A673 (cell line): ENCODE measurements at regions not wholly inside any gene's neighbourhood (a gene's known extent, or its start where the extent isn't known, plus 50 kb on each side); places are given as distances from the start of the nearest gene placed in this dataset.

Source experiments
- BruUV-seq: library from RNA; stranded (reverse); fragments of 400-500 nt; replicated peaks from 2 replicates; lab custom pipeline; 2021; lab: Mats Ljungman, UMichigan
- CTCF ChIA-PET: fragments of 300-600 bp; sonication (Branson Sonifier 250); formaldehyde crosslinking; loops from one replicate; lab custom pipeline; 2022; ENCODE audit warnings: antibody characterized with exemption; lab: Charles Lee
- POLR2A ChIA-PET: fragments of 300-600 bp; sonication (Branson Sonifier 250); formaldehyde crosslinking; loops from one replicate; lab custom pipeline; 2022; ENCODE audit warnings: antibody characterized with exemption; ENCODE audit not compliant: low non-redundant PET; lab: Charles Lee
- DNase-seq: peaks from one replicate; pipeline ENCODE4 v3.0.0-alpha.2; 2015; ENCODE audit warnings: low spot score
- H3K27ac ChIP-seq: fragments of 200-600 bp; sonication (generic); 2 replicates; pipeline ENCODE4 v1.5.1; 2016; ENCODE audit warnings: mixed run types, low read depth, mild to moderate bottlenecking, mixed read lengths, antibody characterized with exemption, low read length; ENCODE audit not compliant: poor library complexity, severe bottlenecking
- H3K27me3 ChIP-seq: fragments of 200-600 bp; sonication (generic); replicated peaks from 2 replicates; pipeline ENCODE4 v1.6.1; 2017; ENCODE audit warnings: mixed run types, low read depth, mild to moderate bottlenecking, mixed read lengths, antibody characterized with exemption, low read length; ENCODE audit not compliant: insufficient read depth, poor library complexity
- H3K36me3 ChIP-seq: fragments of 200-600 bp; sonication (generic); 2 replicates; pipeline ENCODE4 v1.6.1; 2016; ENCODE audit warnings: mixed run types, mild to moderate bottlenecking, mixed read lengths, antibody characterized with exemption, low read length; ENCODE audit not compliant: insufficient read depth, poor library complexity, severe bottlenecking
- H3K4me1 ChIP-seq: fragments of 200-600 bp; sonication (generic); 2 replicates; pipeline ENCODE4 v1.6.1; 2017; ENCODE audit warnings: mixed run types, mild to moderate bottlenecking, mixed read lengths, antibody characterized with exemption, low read length; ENCODE audit not compliant: insufficient read depth, poor library complexity, severe bottlenecking
- H3K4me3 ChIP-seq: fragments of 200-600 bp; sonication (generic); 2 replicates; pipeline ENCODE4 v1.5.1; 2016; ENCODE audit warnings: low read depth, mixed run types, mild to moderate bottlenecking, mixed read lengths, low read length; ENCODE audit not compliant: poor library complexity, severe bottlenecking
- H3K9me3 ChIP-seq: fragments of 200-600 bp; sonication (generic); 2 replicates; pipeline ENCODE4 v1.6.1; 2016; ENCODE audit warnings: mixed run types, low read depth, mild to moderate bottlenecking, mixed read lengths, antibody characterized with exemption, low read length; ENCODE audit not compliant: poor library complexity, severe bottlenecking
- EZH2 ChIP-seq: fragments of 200-600 bp; sonication (generic); IDR thresholded peaks from 2 replicates; pipeline ENCODE4 v1.6.1; 2017; ENCODE audit warnings: borderline replicate concordance, low read depth, mild to moderate bottlenecking, mixed read lengths, antibody characterized with exemption, low read length; ENCODE audit not compliant: poor library complexity, severe bottlenecking
- intact Hi-C: fragments of 100-400 bp; cut with micrococcal nuclease; formaldehyde crosslinking; loops from one replicate; pipeline ENCODE4 v1.10.0; 2022; ENCODE audit not compliant: unreplicated experiment
- TF ChIP-seq, protein P1 (sequence below): fragments of 300-800, 200-600 bp; sonication (generic); conservative IDR thresholded peaks from 2 replicates; pipeline ENCODE4 v1.5.1; 2017; ENCODE audit warnings: low read depth, mild to moderate bottlenecking, antibody characterized with exemption, low read length, moderate library complexity, mixed read lengths

DNA sequence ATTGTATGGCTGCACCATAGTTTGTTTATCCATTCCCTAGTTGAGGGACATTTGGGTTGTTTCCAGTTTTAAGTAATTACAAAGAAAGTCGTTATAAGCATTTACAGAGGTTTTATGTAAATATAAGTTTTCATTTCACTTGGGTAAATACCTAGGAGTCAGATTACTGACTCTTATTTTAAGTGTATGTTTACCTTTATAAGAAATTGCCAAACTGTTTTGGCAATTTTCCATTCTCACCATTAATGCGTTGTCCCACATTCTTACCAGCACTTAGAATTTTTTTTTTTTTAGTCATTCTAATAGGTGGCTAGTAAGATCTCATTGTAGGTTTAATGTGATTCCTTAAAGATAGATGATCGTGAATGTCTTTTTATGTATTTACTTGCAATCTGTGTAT lies 121.5 kb upstream of the NR3C2 start:
- ChIA-PET CTCF (no interaction called here), POLR2A (no interaction called here)
- H3K4me1 ChIP-seq = no peaks in the 10 kb centered on the region
- no TSS peak for BruUV-seq
- intact Hi-C loops = no loop called here
- H3K4me3 ChIP-seq = no peak overlapping the region
- no peak overlapping the region for H3K27ac ChIP-seq
- no peaks in the 10 kb centered on the region for H3K27me3 ChIP-seq
- H3K36me3 ChIP-seq = no peaks in the 10 kb centered on the region
- no peak for TF ChIP-seq EZH2
- TF ChIP-seq, protein P1, sequence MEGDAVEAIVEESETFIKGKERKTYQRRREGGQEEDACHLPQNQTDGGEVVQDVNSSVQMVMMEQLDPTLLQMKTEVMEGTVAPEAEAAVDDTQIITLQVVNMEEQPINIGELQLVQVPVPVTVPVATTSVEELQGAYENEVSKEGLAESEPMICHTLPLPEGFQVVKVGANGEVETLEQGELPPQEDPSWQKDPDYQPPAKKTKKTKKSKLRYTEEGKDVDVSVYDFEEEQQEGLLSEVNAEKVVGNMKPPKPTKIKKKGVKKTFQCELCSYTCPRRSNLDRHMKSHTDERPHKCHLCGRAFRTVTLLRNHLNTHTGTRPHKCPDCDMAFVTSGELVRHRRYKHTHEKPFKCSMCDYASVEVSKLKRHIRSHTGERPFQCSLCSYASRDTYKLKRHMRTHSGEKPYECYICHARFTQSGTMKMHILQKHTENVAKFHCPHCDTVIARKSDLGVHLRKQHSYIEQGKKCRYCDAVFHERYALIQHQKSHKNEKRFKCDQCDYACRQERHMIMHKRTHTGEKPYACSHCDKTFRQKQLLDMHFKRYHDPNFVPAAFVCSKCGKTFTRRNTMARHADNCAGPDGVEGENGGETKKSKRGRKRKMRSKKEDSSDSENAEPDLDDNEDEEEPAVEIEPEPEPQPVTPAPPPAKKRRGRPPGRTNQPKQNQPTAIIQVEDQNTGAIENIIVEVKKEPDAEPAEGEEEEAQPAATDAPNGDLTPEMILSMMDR = no peak
- no peaks in the 10 kb centered on the region for H3K9me3 ChIP-seq
- no peak for DNase-seq

DNA sequence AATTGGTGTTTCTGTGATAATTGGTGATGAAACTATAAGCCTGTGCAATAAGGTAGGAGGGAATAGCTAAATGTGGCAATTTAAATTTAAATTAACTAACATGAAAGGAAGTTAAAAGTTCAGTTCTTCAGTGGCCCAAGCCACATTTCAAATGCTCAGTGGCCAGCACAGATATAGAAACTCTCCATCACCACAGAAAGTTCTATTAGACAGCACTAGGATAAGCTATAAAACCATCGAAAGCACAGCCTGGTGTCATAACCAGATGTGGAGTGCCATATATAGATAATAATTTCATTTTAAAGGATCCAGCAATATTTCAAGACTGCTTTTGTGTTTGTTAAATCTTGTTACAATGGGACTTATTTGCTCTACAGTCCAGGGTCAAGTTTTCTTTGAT lies 119.3 kb upstream of the NR3C2 start:
- no TSS peak for BruUV-seq
- Histone ChIP-seq H3K36me3 (no peaks in the 10 kb centered on the region), H3K4me1 (no peaks in the 10 kb centered on the region), H3K27me3 (no peaks in the 10 kb centered on the region), H3K9me3 (no peaks in the 10 kb centered on the region), H3K27ac (no peak overlapping the region), H3K4me3 (no peak overlapping the region)
- POLR2A ChIA-PET = no interaction called here
- no peak for TF ChIP-seq EZH2
- TF ChIP-seq, protein P1 = no peak
- intact Hi-C loops = no loop called here
- DNase-seq = no peak
- CTCF ChIA-PET = no interaction called here

DNA sequence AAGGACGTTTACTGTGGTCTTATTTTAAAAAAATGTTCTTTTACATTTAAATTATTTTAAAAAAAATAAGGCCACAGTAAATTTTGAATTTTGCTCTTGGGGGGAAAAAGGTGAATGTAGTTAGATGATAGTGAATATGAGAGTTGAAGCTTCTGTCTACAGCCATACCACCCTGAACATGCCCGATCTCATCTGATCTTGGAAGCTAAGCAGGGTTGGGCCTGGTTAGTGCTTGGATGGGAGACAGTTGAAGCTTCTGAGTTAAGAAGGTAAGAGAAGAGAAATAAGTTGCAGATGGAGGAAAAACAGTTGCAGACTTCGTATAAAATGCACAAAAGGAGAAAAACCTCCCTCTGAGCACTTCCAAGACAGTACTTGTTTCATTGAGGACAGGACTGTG lies 115.6 kb upstream of the NR3C2 start:
- H3K4me1 ChIP-seq = no peaks in the 10 kb centered on the region
- DNase-seq = no peak
- intact Hi-C loops = no loop called here
- no TSS peak for BruUV-seq
- H3K4me3 ChIP-seq = no peak overlapping the region
- no peaks in the 10 kb centered on the region for H3K36me3 ChIP-seq
- H3K27ac ChIP-seq = no peak overlapping the region
- ChIA-PET POLR2A (no interaction called here), CTCF (no interaction called here)
- H3K9me3 ChIP-seq = no peaks in the 10 kb centered on the region
- H3K27me3 ChIP-seq = no peaks in the 10 kb centered on the region
- TF ChIP-seq EZH2 = no peak
- TF ChIP-seq, protein P1 = no peak
